Activated CD4-positive, alpha-beta memory T cell treated with anti-CD3 and anti-CD28 coated beads for 36 hours (primary cell): ENCODE measurements at regions not wholly inside any gene's neighbourhood (a gene's known extent, or its start where the extent isn't known, plus 50 kb on each side); places are given as distances from the start of the nearest gene placed in this dataset.
"Not testable (repeated sequence)": the region's sequence is repeated elsewhere in the genome, so short reads cannot be mapped to it uniquely, and the experiment has no call there.

Source experiments
- CTCF ChIA-PET: fragments of 350-600 bp; sonication (Branson Sonifier 250); formaldehyde crosslinking; loops from one replicate; lab custom pipeline; 2021; ENCODE audit warnings: antibody characterized with exemption, inconsistent platforms; lab: Charles Lee
- POLR2A ChIA-PET: fragments of 350-600 bp; sonication (Branson Sonifier 250); formaldehyde crosslinking; loops from one replicate; lab custom pipeline; 2021; ENCODE audit warnings: antibody characterized with exemption; lab: Charles Lee
- DNase-seq: peaks from one replicate; pipeline ENCODE4 v3.0.0-alpha.2; 2020
- H3K27ac Mint-ChIP-seq: one replicate; pipeline ENCODE4 v1.8.0; 2021; ENCODE audit warnings: mixed read lengths
- H3K27me3 Mint-ChIP-seq: one replicate; pipeline ENCODE4 v1.8.0; 2021; ENCODE audit warnings: mixed read lengths
- H3K36me3 Mint-ChIP-seq: one replicate; pipeline ENCODE4 v1.8.0; 2021; ENCODE audit warnings: mixed read lengths
- H3K4me1 Mint-ChIP-seq: one replicate; pipeline ENCODE4 v1.8.0; 2021; ENCODE audit warnings: low read depth, mixed read lengths
- H3K4me3 Mint-ChIP-seq: one replicate; pipeline ENCODE4 v1.8.0; 2021; ENCODE audit warnings: mild to moderate bottlenecking, mixed read lengths
- H3K9me3 Mint-ChIP-seq: one replicate; pipeline ENCODE4 v1.8.0; 2021; ENCODE audit warnings: mixed read lengths
- intact Hi-C: fragments of 100-400 bp; cut with micrococcal nuclease; formaldehyde crosslinking; loops from one replicate; pipeline ENCODE4 v1.15.1; 2023

GRCh38 chr1:29761159-29761928 lies 525.0 kb downstream of the PTPRU start:
- Mint-ChIP-seq H3K4me1 (no peaks in the 10 kb centered on the region), H3K9me3 (no peaks in the 10 kb centered on the region), H3K27me3 (peaks cover 13% of the 10 kb centered on the region), H3K4me3 (no peak overlapping the region), H3K36me3 (no peaks in the 10 kb centered on the region), H3K27ac (no peak overlapping the region)
- no peak for DNase-seq
- intact Hi-C loops = no loop called here
- ChIA-PET POLR2A (no interaction called here), CTCF (no interaction called here)

- no peaks in the 10 kb centered on the region for H3K36me3 Mint-ChIP-seq
- CTCF ChIA-PET = no interaction called here
- intact Hi-C loops = no loop called here
- DNase-seq = no peak
- H3K27me3 Mint-ChIP-seq = peaks cover 12% of the 10 kb centered on the region
- H3K9me3 Mint-ChIP-seq = no peaks in the 10 kb centered on the region
- H3K27ac Mint-ChIP-seq = no peak overlapping the region
- H3K4me1 Mint-ChIP-seq = no peaks in the 10 kb centered on the region
- POLR2A ChIA-PET = no interaction called here
- H3K4me3 Mint-ChIP-seq = no peak overlapping the region
Observed at GRCh38 chr1:29760067-29760564, 523.8 kb downstream of the PTPRU start.

- no peaks in the 10 kb centered on the region for H3K9me3 Mint-ChIP-seq
- intact Hi-C loops = no loop called here
- no peak overlapping the region for H3K27ac Mint-ChIP-seq
- CTCF ChIA-PET = no interaction called here
- H3K4me1 Mint-ChIP-seq = no peaks in the 10 kb centered on the region
- DNase-seq = no peak
- no peaks in the 10 kb centered on the region for H3K36me3 Mint-ChIP-seq
- no peak overlapping the region for H3K4me3 Mint-ChIP-seq
- POLR2A ChIA-PET = no interaction called here
- peaks cover 5% of the 10 kb centered on the region for H3K27me3 Mint-ChIP-seq
Observed at GRCh38 chr1:29758781-29759499, 522.6 kb downstream of the PTPRU start.

GRCh38 chr1:29757866-29758780 lies 521.8 kb downstream of the PTPRU start:
- no peaks in the 10 kb centered on the region for H3K36me3 Mint-ChIP-seq
- H3K27ac Mint-ChIP-seq = no peak overlapping the region
- no peak overlapping the region for H3K4me3 Mint-ChIP-seq
- CTCF ChIA-PET = no interaction called here
- POLR2A ChIA-PET = no interaction called here
- H3K9me3 Mint-ChIP-seq = no peaks in the 10 kb centered on the region
- no peaks in the 10 kb centered on the region for H3K4me1 Mint-ChIP-seq
- H3K27me3 Mint-ChIP-seq = peaks cover 3% of the 10 kb centered on the region
- intact Hi-C loops = no loop called here
- no peak for DNase-seq

GRCh38 chr1:29756901-29757725 lies 520.8 kb downstream of the PTPRU start:
- CTCF ChIA-PET = no interaction called here
- no peak for DNase-seq
- H3K27me3 Mint-ChIP-seq = peaks cover 5% of the 10 kb centered on the region
- H3K36me3 Mint-ChIP-seq = no peaks in the 10 kb centered on the region
- H3K27ac Mint-ChIP-seq = no peak overlapping the region
- no peaks in the 10 kb centered on the region for H3K9me3 Mint-ChIP-seq
- POLR2A ChIA-PET = no interaction called here
- H3K4me3 Mint-ChIP-seq = no peak overlapping the region
- no peaks in the 10 kb centered on the region for H3K4me1 Mint-ChIP-seq
- intact Hi-C loops = no loop called here

- ChIA-PET CTCF (no interaction called here), POLR2A (no interaction called here)
- DNase-seq = no peak
- intact Hi-C loops = no loop called here
- Mint-ChIP-seq H3K4me1 (no peaks in the 10 kb centered on the region), H3K4me3 (no peak overlapping the region), H3K27ac (no peak overlapping the region), H3K9me3 (no peaks in the 10 kb centered on the region), H3K27me3 (peaks cover 8% of the 10 kb centered on the region), H3K36me3 (no peaks in the 10 kb centered on the region)
Observed at GRCh38 chr1:29756498-29756897, 520.2 kb downstream of the PTPRU start.

- intact Hi-C loops = no loop called here
- Mint-ChIP-seq H3K36me3 (no peaks in the 10 kb centered on the region), H3K27ac (no peak overlapping the region), H3K4me3 (no peak overlapping the region), H3K9me3 (no peaks in the 10 kb centered on the region), H3K27me3 (peaks cover 9% of the 10 kb centered on the region), H3K4me1 (no peaks in the 10 kb centered on the region)
- no peak for DNase-seq
- ChIA-PET CTCF (no interaction called here), POLR2A (no interaction called here)
Observed at GRCh38 chr1:29756085-29756484, 519.8 kb downstream of the PTPRU start.

- CTCF ChIA-PET, H3K36me3 Mint-ChIP-seq, H3K27ac Mint-ChIP-seq: not testable (repeated sequence)
Observed at GRCh38 chr1:29755412-29756015, 519.2 kb downstream of the PTPRU start.

GRCh38 chr1:29754573-29755375 lies 518.5 kb downstream of the PTPRU start:
- CTCF ChIA-PET = no interaction called here
- no peak overlapping the region for H3K4me3 Mint-ChIP-seq
- intact Hi-C loops = no loop called here
- POLR2A ChIA-PET = no interaction called here
- no peaks in the 10 kb centered on the region for H3K36me3 Mint-ChIP-seq
- H3K27me3 Mint-ChIP-seq = peaks cover 6% of the 10 kb centered on the region
- H3K4me1 Mint-ChIP-seq = no peaks in the 10 kb centered on the region
- H3K9me3 Mint-ChIP-seq = no peaks in the 10 kb centered on the region
- H3K27ac Mint-ChIP-seq = no peak overlapping the region
- DNase-seq = no peak

More at GRCh38 chr1:29755412-29756015, 519.2 kb downstream of the PTPRU start:
- H3K4me3 Mint-ChIP-seq, DNase-seq, POLR2A ChIA-PET, H3K9me3 Mint-ChIP-seq, H3K27me3 Mint-ChIP-seq, H3K4me1 Mint-ChIP-seq, intact Hi-C loops: not testable (repeated sequence)

GRCh38 chr1:29753771-29754572 lies 517.6 kb downstream of the PTPRU start:
- CTCF ChIA-PET = no interaction called here
- no peak for DNase-seq
- intact Hi-C loops = no loop called here
- Mint-ChIP-seq H3K27ac (no peak overlapping the region), H3K36me3 (no peaks in the 10 kb centered on the region), H3K27me3 (peaks cover 6% of the 10 kb centered on the region), H3K9me3 (no peaks in the 10 kb centered on the region), H3K4me1 (no peaks in the 10 kb centered on the region), H3K4me3 (no peak overlapping the region)
- POLR2A ChIA-PET = no interaction called here
